Upper lobe of left lung (tissue), 6 donors: ENCODE measurements at regions not wholly inside any gene's neighbourhood (a gene's known extent, or its start where the extent isn't known, plus 50 kb on each side); places are given as distances from the start of the nearest gene placed in this dataset.
A peak's percentile ranks its signal among the peaks of the same experiment; 100 is the strongest.

Experiments used
- ATAC-seq, 2 donors: fragments of 200-7000 bp; cut with Tn5 transposase; one replicate each; pipeline ENCODE4 v1.9.1; 2022; ENCODE audit warnings: mild to moderate bottlenecking in 2 of 2, moderate library complexity in 2 of 2; ENCODE audit not compliant: low FRiP score in 2 of 2
- DNase-seq, 2 donors: peaks; one replicate each; pipeline ENCODE4 v3.0.0-alpha.2; 2019 to 2020
- H3K27ac ChIP-seq, 4 donors: fragments of 200-600 bp; sonication (generic); one replicate each; pipeline ENCODE4 v1.5.1; 2016 to 2019
- H3K27me3 ChIP-seq, 4 donors: fragments of 200-600 bp; sonication (generic); one replicate each; pipeline ENCODE4 v1.5.1; 2017 to 2019
- H3K36me3 ChIP-seq, 4 donors: fragments of 200-600 bp; sonication (generic); one replicate each; pipeline ENCODE4 v1.5.1; 2016 to 2019
- H3K4me1 ChIP-seq, 4 donors: fragments of 200-600 bp; sonication (generic); one replicate each; pipeline ENCODE4 v1.5.1; 2018 to 2019
- H3K4me3 ChIP-seq, 4 donors: fragments of 200-600 bp; sonication (generic); one replicate each; pipeline ENCODE4 v1.5.1; 2017 to 2019; ENCODE audit warnings: mild to moderate bottlenecking in 2 of 4, moderate library complexity in 1 of 4
- H3K9me3 ChIP-seq, 4 donors: fragments of 200-600 bp; sonication (generic); one replicate each; pipeline ENCODE4 v1.5.1; 2018 to 2019
- EP300 ChIP-seq, 4 donors: sonication (generic); formaldehyde crosslinking; IDR thresholded peaks; one replicate each; pipeline ENCODE4 v1.5.1; 2017; ENCODE audit warnings: antibody characterized with exemption in 4 of 4, control low read depth in 2 of 4
- POLR2A ChIP-seq, 4 donors: fragments of 450-650 bp; IDR thresholded peaks; one replicate each; pipeline ENCODE4 v1.5.1; 2016 to 2017; ENCODE audit warnings: antibody characterized with exemption in 4 of 4, mild to moderate bottlenecking in 2 of 4
- POLR2AphosphoS5 ChIP-seq, 2 donors: sonication (generic); formaldehyde crosslinking; IDR thresholded peaks; one replicate each; pipeline ENCODE4 v1.5.1; 2017; ENCODE audit warnings: antibody characterized with exemption in 2 of 2
- WGBS, 2 donors: methylation state at CpG; one replicate each; pipeline ENCODE4 v1.1.5; 2017 to 2018; 5-methylcytosine and 5-hydroxymethylcytosine counted together
- TF ChIP-seq, protein P1 (sequence below), 6 experiments: fragments of 450-650 bp in 4 of 6; fragments of 200-600 bp in 2 of 6; sonication (generic) in 2 of 6; IDR thresholded peaks; one replicate each; pipeline ENCODE4 v1.5.1; 2016 to 2019; ENCODE audit warnings: antibody characterized with exemption in 6 of 6
- donor health status: DM: no; HTN: no; CAD: no; lungs with moderate emphysema.
- donor health status: DM: no; HTN: yes; CAD: no; lungs with severe emphysema.

DNA sequence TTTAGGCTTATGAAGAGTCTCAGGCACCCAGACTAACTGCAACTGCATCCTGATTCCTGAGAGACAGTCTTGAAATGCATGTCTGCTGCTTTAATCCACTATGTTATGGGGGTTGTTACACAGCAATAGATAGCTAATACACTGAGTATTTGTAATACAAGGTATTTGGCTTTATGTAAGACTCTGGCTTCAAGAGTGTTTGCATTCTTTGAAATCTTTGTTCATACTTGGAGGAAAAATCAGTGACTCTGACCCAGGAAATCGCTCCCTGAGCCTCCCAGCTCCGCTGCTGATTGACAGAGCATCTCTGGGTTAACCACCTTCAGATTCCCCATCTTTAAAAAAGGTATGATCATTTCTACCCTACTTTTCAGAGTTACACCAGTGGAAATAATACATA lies 133.9 kb downstream of the MTPAP start:
- peak overlapping the region in 3 of 4 donors; percentile 5 to 74 (median 21) for H3K27ac ChIP-seq
- DNase-seq, result no peak
- TF ChIP-seq EP300 (IDR thresholded peaks at IDR 0.05) (no peak), POLR2AphosphoS5 (IDR thresholded peaks at IDR 0.05) (no peak), POLR2A (IDR thresholded peaks at IDR 0.05) (no peak)
- TF ChIP-seq, protein P1, sequence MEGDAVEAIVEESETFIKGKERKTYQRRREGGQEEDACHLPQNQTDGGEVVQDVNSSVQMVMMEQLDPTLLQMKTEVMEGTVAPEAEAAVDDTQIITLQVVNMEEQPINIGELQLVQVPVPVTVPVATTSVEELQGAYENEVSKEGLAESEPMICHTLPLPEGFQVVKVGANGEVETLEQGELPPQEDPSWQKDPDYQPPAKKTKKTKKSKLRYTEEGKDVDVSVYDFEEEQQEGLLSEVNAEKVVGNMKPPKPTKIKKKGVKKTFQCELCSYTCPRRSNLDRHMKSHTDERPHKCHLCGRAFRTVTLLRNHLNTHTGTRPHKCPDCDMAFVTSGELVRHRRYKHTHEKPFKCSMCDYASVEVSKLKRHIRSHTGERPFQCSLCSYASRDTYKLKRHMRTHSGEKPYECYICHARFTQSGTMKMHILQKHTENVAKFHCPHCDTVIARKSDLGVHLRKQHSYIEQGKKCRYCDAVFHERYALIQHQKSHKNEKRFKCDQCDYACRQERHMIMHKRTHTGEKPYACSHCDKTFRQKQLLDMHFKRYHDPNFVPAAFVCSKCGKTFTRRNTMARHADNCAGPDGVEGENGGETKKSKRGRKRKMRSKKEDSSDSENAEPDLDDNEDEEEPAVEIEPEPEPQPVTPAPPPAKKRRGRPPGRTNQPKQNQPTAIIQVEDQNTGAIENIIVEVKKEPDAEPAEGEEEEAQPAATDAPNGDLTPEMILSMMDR (IDR thresholded peaks at IDR 0.05), result no peak

DNA sequence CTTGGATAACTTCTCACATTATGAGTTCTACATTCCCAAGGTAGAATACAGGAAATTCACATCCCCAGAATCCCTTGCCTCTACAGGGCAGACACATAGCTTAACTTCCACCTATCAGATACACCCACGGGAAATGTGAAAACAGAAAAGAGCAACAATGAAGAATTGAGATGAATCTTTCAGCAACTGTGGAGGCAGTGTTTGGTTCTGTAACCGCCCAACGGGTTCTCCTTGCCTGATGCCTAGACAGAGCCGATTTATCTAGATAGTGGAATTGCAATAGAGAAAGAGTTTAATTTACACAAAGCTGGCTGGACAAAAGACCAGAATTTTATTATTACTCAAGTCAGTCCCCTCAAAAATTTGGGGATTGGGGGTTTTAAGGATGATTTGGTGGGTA lies 138.8 kb downstream of the MTPAP start:
- Histone ChIP-seq H3K27me3 (no peaks in the 10 kb centered on the region), H3K36me3 (no peaks in the 10 kb centered on the region), H3K9me3 (no peaks in the 10 kb centered on the region), H3K27ac (no peak overlapping the region), H3K4me3 (no peak overlapping the region), H3K4me1 (peaks cover 0 to 8% (median 5%) of the 10 kb centered on the region in 4 donors)
- TF ChIP-seq POLR2A (IDR thresholded peaks at IDR 0.05) (no peak), EP300 (IDR thresholded peaks at IDR 0.05) (no peak), POLR2AphosphoS5 (IDR thresholded peaks at IDR 0.05) (no peak)
- TF ChIP-seq, protein P1 (IDR thresholded peaks at IDR 0.05), result no peak
- no peak for DNase-seq
- WGBS, 2 donors, result 93 to 97% methylated on average over 4 of the region's 4 CpGs
- no peak for ATAC-seq

More for the DNA sequence above, 133.9 kb downstream of the MTPAP start:
- Histone ChIP-seq H3K4me1 (peaks cover 6 to 22% (median 14%) of the 10 kb centered on the region in 4 donors), H3K9me3 (no peaks in the 10 kb centered on the region), H3K27me3 (no peaks in the 10 kb centered on the region), H3K4me3 (no peak overlapping the region), H3K36me3 (no peaks in the 10 kb centered on the region)
- WGBS, 2 donors, result 69 to 80% methylated on average over 2 of the region's 2 CpGs
- ATAC-seq, result no peak

DNA sequence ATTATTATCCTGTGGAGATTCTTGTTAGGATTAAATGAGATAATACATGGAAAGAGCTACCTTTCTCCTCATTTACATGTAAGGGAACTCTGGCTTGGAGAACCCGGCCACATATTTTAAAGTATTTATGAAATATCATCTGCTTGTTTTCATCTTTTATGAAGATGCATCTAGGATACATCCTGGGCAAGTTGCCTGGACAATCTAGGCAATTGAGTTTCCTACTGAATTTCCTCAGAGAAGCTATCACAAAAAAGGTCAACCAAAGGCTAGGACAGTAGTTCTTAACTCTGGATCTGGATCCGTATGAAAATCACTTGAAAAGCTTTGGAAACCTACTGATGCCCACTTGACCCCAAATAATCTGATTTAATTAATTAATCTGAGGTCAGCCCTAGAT lies 140.7 kb downstream of the MTPAP start:
- ATAC-seq (no peak), DNase-seq (no peak)
- H3K27ac ChIP-seq, result no peak overlapping the region
- no peak for TF ChIP-seq POLR2A (IDR thresholded peaks at IDR 0.05)
- no peak for TF ChIP-seq EP300 (IDR thresholded peaks at IDR 0.05)
- TF ChIP-seq POLR2AphosphoS5 (IDR thresholded peaks at IDR 0.05), result no peak
- TF ChIP-seq, protein P1 (IDR thresholded peaks at IDR 0.05), result no peak
- H3K9me3 ChIP-seq, result peaks cover 0 to 6% (median 1%) of the 10 kb centered on the region in 4 donors
- WGBS, 2 donors, result 67 to 84% methylated on average over 2 of the region's 2 CpGs
- no peaks in the 10 kb centered on the region for H3K27me3 ChIP-seq
- peaks cover 0 to 6% (median 2%) of the 10 kb centered on the region in 4 donors for H3K4me1 ChIP-seq
- H3K36me3 ChIP-seq, result no peaks in the 10 kb centered on the region
- H3K4me3 ChIP-seq, result no peak overlapping the region

DNA sequence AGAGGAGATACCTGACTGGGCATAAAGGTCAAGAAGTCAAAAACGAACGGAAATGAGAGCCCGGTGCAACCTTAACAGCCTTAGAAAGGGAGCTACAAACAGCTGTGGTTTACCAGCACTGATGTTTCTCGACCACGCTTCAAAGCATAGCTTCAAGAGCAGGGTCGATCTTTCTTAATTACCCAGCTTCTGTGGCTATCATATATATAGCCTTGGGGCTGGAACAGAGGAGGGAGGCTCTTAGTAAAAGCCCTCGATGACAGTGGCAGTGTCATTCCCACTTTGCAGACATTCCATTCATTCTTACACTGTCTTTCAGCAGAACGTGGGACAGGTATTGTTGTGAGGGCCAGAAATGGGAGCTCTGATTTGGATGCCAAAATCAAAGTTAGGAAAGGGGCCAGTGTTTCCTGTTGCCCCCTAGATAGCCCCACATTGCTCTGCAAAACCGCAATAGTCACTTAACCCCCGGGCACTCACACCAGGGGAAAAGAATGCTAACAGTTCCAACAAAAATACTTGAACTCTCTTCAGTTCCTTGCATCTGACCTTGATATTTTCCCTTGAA lies 141.5 kb downstream of the MTPAP start:
- Histone ChIP-seq H3K9me3 (peaks cover 0 to 6% (median 1%) of the 10 kb centered on the region in 4 donors), H3K4me1 (peaks cover 0 to 6% (median 2%) of the 10 kb centered on the region in 4 donors), H3K4me3 (no peak overlapping the region), H3K27ac (no peak overlapping the region), H3K27me3 (no peaks in the 10 kb centered on the region), H3K36me3 (no peaks in the 10 kb centered on the region)
- WGBS, 2 donors, result 37 to 39% methylated on average over 10 of the region's 10 CpGs
- TF ChIP-seq POLR2A (IDR thresholded peaks at IDR 0.05) (no peak), EP300 (IDR thresholded peaks at IDR 0.05) (no peak), POLR2AphosphoS5 (IDR thresholded peaks at IDR 0.05) (no peak)
- TF ChIP-seq, protein P1 (IDR thresholded peaks at IDR 0.05), result no peak
- DNase-seq, result no peak
- ATAC-seq, result peak in 1 of 2 donors; percentile 40

DNA sequence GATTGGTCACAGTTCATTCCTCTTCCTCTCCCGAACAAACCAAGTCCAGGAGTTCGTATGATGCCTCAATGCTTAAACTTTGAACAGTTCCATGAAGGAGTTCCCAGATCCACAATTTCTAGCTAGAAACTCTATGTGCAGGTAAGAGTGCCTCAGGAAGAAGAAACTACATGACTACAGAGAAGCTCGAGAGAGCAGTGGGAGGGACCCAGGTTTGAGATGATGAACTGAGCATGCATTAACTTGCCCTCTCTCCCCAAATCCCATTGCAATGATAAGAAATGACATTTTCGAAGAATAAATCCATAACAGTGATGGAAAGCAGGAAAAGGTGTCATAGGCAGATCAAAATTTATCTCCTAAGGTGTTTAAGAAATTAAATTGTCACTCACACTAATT lies 140.6 kb upstream of the JCAD start:
- 78 to 84% methylated on average over 4 of the region's 4 CpGs for WGBS, 2 donors
- DNase-seq (no peak), ATAC-seq (no peak)
- H3K27ac ChIP-seq, result no peak overlapping the region
- no peaks in the 10 kb centered on the region for H3K36me3 ChIP-seq
- no peaks in the 10 kb centered on the region for H3K27me3 ChIP-seq
- no peaks in the 10 kb centered on the region for H3K4me1 ChIP-seq
- H3K9me3 ChIP-seq, result peaks cover 0 to 6% (median 1%) of the 10 kb centered on the region in 4 donors
- H3K4me3 ChIP-seq, result no peak overlapping the region
- TF ChIP-seq POLR2AphosphoS5 (IDR thresholded peaks at IDR 0.05) (no peak), EP300 (IDR thresholded peaks at IDR 0.05) (no peak), POLR2A (IDR thresholded peaks at IDR 0.05) (no peak)
- TF ChIP-seq, protein P1 (IDR thresholded peaks at IDR 0.05), result no peak
